IMR-90 (cell line): ENCODE measurements at regions not wholly inside any gene's neighbourhood (a gene's known extent, or its start where the extent isn't known, plus 50 kb on each side); places are given as distances from the start of the nearest gene placed in this dataset.

Experiments
- ATAC-seq: fragments of 200-7000 bp; cut with Tn5 transposase; 2 replicates; pipeline ENCODE4 v1.9.1; 2020; ENCODE audit warnings: low read depth, mild to moderate bottlenecking, moderate library complexity
- BruUV-seq: library from RNA; stranded (reverse); fragments of 400-500 nt; replicated peaks from 2 replicates; lab custom pipeline; 2021; lab: Mats Ljungman, UMichigan
- CTCF ChIA-PET: fragments of 300-600 bp; formaldehyde crosslinking; extraction: SDS; loops from one replicate; lab custom pipeline; 2021; ENCODE audit warnings: antibody characterized with exemption; lab: Yijun Ruan, JAX
- POLR2A ChIA-PET: fragments of 300-600 bp; sonication (Branson Sonifier 250); formaldehyde crosslinking; loops from one replicate; lab custom pipeline; 2022; ENCODE audit warnings: antibody characterized with exemption; ENCODE audit not compliant: unreplicated experiment; lab: Charles Lee
- DNase-seq: peaks from one replicate; pipeline ENCODE4 v3.0.0; 2013
- H2AFZ ChIP-seq: replicated peaks from 2 replicates; pipeline ENCODE3; 2013; ENCODE audit warnings: low read length, mild to moderate bottlenecking; ENCODE audit not compliant: poor library complexity
- H2AK5ac ChIP-seq: 2 replicates; pipeline ENCODE4 v1.6.1; 2013; ENCODE audit warnings: low read depth, low read length, inconsistent platforms
- H2AK9ac ChIP-seq: replicated peaks from 2 replicates; pipeline ENCODE3; 2013; ENCODE audit warnings: mild to moderate bottlenecking, low read depth, low read length, moderate library complexity; ENCODE audit not compliant: poor library complexity
- H2BK120ac ChIP-seq: 2 replicates; pipeline ENCODE4 v1.6.1; 2013; ENCODE audit warnings: low read depth, low read length, inconsistent platforms
- H2BK15ac ChIP-seq: 3 replicates; pipeline ENCODE4 v1.6.1; 2013; ENCODE audit warnings: low read depth, low read length, inconsistent platforms
- H2BK20ac ChIP-seq: 2 replicates; pipeline ENCODE4 v1.6.1; 2013; ENCODE audit warnings: low read depth, mild to moderate bottlenecking, inconsistent platforms, low read length, moderate library complexity
- H2BK5ac ChIP-seq: 2 replicates; pipeline ENCODE4 v1.6.1; 2013; ENCODE audit warnings: mild to moderate bottlenecking, low read depth, low read length, inconsistent platforms; ENCODE audit not compliant: poor library complexity, severe bottlenecking
- H3K14ac ChIP-seq: replicated peaks from 2 replicates; pipeline ENCODE4 v1.6.1; 2013; ENCODE audit warnings: low read depth, low read length, inconsistent platforms
- H3K18ac ChIP-seq: 2 replicates; pipeline ENCODE4 v1.6.1; 2013; ENCODE audit warnings: low read depth, low read length, control low read depth
- H3K23ac ChIP-seq: 2 replicates; pipeline ENCODE4 v1.6.1; 2013; ENCODE audit warnings: low read depth, low read length, inconsistent platforms
- H3K27ac ChIP-seq: 2 replicates; pipeline ENCODE4 v1.5.1; 2013; ENCODE audit warnings: mild to moderate bottlenecking, control low read depth, low read length; ENCODE audit not compliant: insufficient read depth
- H3K27me3 ChIP-seq: 2 replicates; pipeline ENCODE4 v1.6.1; 2013; ENCODE audit warnings: low read length; ENCODE audit not compliant: control insufficient read depth, insufficient read depth
- H3K36me3 ChIP-seq: 2 replicates; pipeline ENCODE4 v1.6.1; 2013; ENCODE audit warnings: low read length, mixed read lengths; ENCODE audit not compliant: control insufficient read depth, insufficient read depth
- H3K4ac ChIP-seq: 2 replicates; pipeline ENCODE4 v1.6.1; 2013; ENCODE audit warnings: low read depth, low read length, inconsistent platforms
- H3K4me1 ChIP-seq: 2 replicates; pipeline ENCODE4 v1.6.1; 2013; ENCODE audit warnings: low read length, mixed read lengths; ENCODE audit not compliant: control insufficient read depth, insufficient read depth
- H3K4me2 ChIP-seq: 2 replicates; pipeline ENCODE4 v1.6.1; 2013; ENCODE audit warnings: low read depth, mild to moderate bottlenecking, control low read depth, low read length, moderate library complexity
- H3K4me3 ChIP-seq: 2 replicates; pipeline ENCODE4 v1.5.1; 2013; ENCODE audit warnings: low read depth, mild to moderate bottlenecking, control low read depth, low read length, moderate library complexity; ENCODE audit not compliant: insufficient read depth
- H3K56ac ChIP-seq: 2 replicates; pipeline ENCODE4 v1.6.1; 2013; ENCODE audit warnings: low read length, inconsistent platforms; ENCODE audit not compliant: insufficient read depth; ENCODE audit errors: extremely low read depth
- H3K79me1 ChIP-seq, 2 experiments: 2 replicates each; pipeline ENCODE4 v1.6.1; 2013; ENCODE audit warnings: low read length in 2 of 2, inconsistent platforms in 1 of 2, low read depth in 1 of 2
- H3K9ac ChIP-seq: 2 replicates; pipeline ENCODE4 v1.6.1; 2013; ENCODE audit warnings: low read depth, low read length, control low read depth
- H3K9me1 ChIP-seq: 2 replicates; pipeline ENCODE4 v1.6.1; 2013; ENCODE audit warnings: low read length, inconsistent platforms; ENCODE audit not compliant: insufficient read depth
- H3K9me3 ChIP-seq: 2 replicates; pipeline ENCODE4 v1.6.1; 2013; ENCODE audit warnings: low read length; ENCODE audit not compliant: control insufficient read depth, insufficient read depth
- H4K20me1 ChIP-seq: 2 replicates; pipeline ENCODE4 v1.6.1; 2013; ENCODE audit warnings: low read length, inconsistent platforms; ENCODE audit not compliant: insufficient read depth
- H4K5ac ChIP-seq: 2 replicates; pipeline ENCODE4 v1.6.1; 2013; ENCODE audit warnings: mild to moderate bottlenecking, low read depth, low read length, control low read depth
- H4K8ac ChIP-seq, 2 experiments: 2 replicates each; pipeline ENCODE4 v1.6.1; 2013; ENCODE audit warnings: low read depth in 2 of 2, low read length in 2 of 2, control low read depth in 1 of 2, inconsistent platforms in 1 of 2
- H4K91ac ChIP-seq: 2 replicates; pipeline ENCODE4 v1.6.1; 2013; ENCODE audit warnings: low read depth, low read length, inconsistent platforms; ENCODE audit not compliant: insufficient read depth
- BHLHE40 ChIP-seq: fragments of 150-350 bp; IDR thresholded peaks from 2 replicates; pipeline ENCODE4 v1.6.1; 2016; ENCODE audit warnings: mild to moderate bottlenecking, low read depth, low read length
- CEBPB ChIP-seq: IDR thresholded peaks from 2 replicates; pipeline ENCODE4 v1.6.1; 2012; ENCODE audit warnings: low read depth, low read length, improper control_type of control experiment
- CHD1 ChIP-seq: IDR thresholded peaks from 2 replicates; pipeline ENCODE4 v1.6.1; 2012; ENCODE audit warnings: low read depth, low read length, improper control_type of control experiment
- CTCF ChIP-seq: conservative IDR thresholded peaks from 2 replicates; pipeline ENCODE4 v1.5.1; 2012; ENCODE audit warnings: mild to moderate bottlenecking, low read depth, low read length, improper control_type of control experiment
- ELK1 ChIP-seq: fragments of 150-350 bp; IDR thresholded peaks from 2 replicates; pipeline ENCODE4 v1.6.1; 2016; ENCODE audit warnings: low read depth, mild to moderate bottlenecking, low read length, moderate library complexity, borderline replicate concordance
- FOS ChIP-seq: fragments of 150-350 bp; IDR thresholded peaks from 2 replicates; pipeline ENCODE4 v1.6.1; 2016; ENCODE audit warnings: low read depth, low read length
- MAFK ChIP-seq: IDR thresholded peaks from 2 replicates; pipeline ENCODE4 v1.6.1; 2012; ENCODE audit warnings: low read depth, low read length, improper control_type of control experiment
- MAZ ChIP-seq: IDR thresholded peaks from 2 replicates; pipeline ENCODE4 v1.6.1; 2012; ENCODE audit warnings: low read depth, mild to moderate bottlenecking, low read length, improper control_type of control experiment, moderate library complexity, borderline replicate concordance
- MXI1 ChIP-seq: IDR thresholded peaks from 2 replicates; pipeline ENCODE4 v1.6.1; 2012; ENCODE audit warnings: low read depth, mild to moderate bottlenecking, low read length, moderate library complexity, borderline replicate concordance
- NFE2L2 ChIP-seq: fragments of 150-350 bp; IDR thresholded peaks from 2 replicates; pipeline ENCODE4 v1.6.1; 2016; ENCODE audit warnings: low read depth, mild to moderate bottlenecking, low read length
- POLR2A ChIP-seq: IDR thresholded peaks from 2 replicates; pipeline ENCODE4 v1.6.1; 2012; ENCODE audit warnings: mild to moderate bottlenecking, low read depth, low read length
- RAD21 ChIP-seq: IDR thresholded peaks from 2 replicates; pipeline ENCODE4 v1.6.1; 2012; ENCODE audit warnings: low read length, improper control_type of control experiment
- RCOR1 ChIP-seq: IDR thresholded peaks from 2 replicates; pipeline ENCODE4 v1.6.1; 2012; ENCODE audit warnings: mild to moderate bottlenecking, low read length, improper control_type of control experiment; ENCODE audit not compliant: insufficient replicate concordance
- RFX5 ChIP-seq: IDR thresholded peaks from 2 replicates; pipeline ENCODE4 v1.8.0; 2012; ENCODE audit warnings: low read depth, mild to moderate bottlenecking, low read length, moderate library complexity
- SMC3 ChIP-seq: fragments of 150-350 bp; IDR thresholded peaks from 2 replicates; pipeline ENCODE4 v1.6.1; 2016; ENCODE audit warnings: low read depth, mild to moderate bottlenecking, antibody characterized with exemption, low read length, moderate library complexity
- USF2 ChIP-seq: fragments of 150-350 bp; IDR thresholded peaks from 2 replicates; pipeline ENCODE4 v1.6.1; 2017; ENCODE audit warnings: mild to moderate bottlenecking, antibody characterized with exemption, low read length, low read depth
- WGBS, 2 experiments: methylation state at CpG; one replicate each; pipeline versions ENCODE4 v1.1.5 to v1.1.7; 2013; ENCODE audit warnings: missing lambda C conversion rate in 2 of 2; ENCODE audit not compliant: insufficient read length in 1 of 2; ENCODE audit errors: extremely low coverage in 2 of 2; 5-methylcytosine and 5-hydroxymethylcytosine counted together
- dilution Hi-C: fragments of 300-500 bp; cut with HindIII; formaldehyde crosslinking; loops from one replicate; pipeline ENCODE4 v1.14.3; 2018; ENCODE audit warnings: low sequenced_read_pairs; ENCODE audit not compliant: unreplicated experiment
- in situ Hi-C: fragments of 300-500 bp; cut with MboI; formaldehyde crosslinking; loops from 3 replicates; pipeline ENCODE4 v1.14.3; 2019; ENCODE audit warnings: low sequenced_read_pairs, inconsistent platforms, mixed read lengths
- intact Hi-C: fragments of 100-400 bp; cut with micrococcal nuclease; formaldehyde crosslinking; loops from 2 replicates; pipeline ENCODE4 v1.10.0; 2022

GRCh38 chr2:145777914-145778313 lies 1258.0 kb upstream of the ZEB2 start:
- WGBS, 2 experiments = no CpG with 5 or more reads among the region's 3 CpGs
- Histone ChIP-seq H3K4ac (no peak overlapping the region), H2BK5ac (no peak overlapping the region), H3K36me3 (no peaks in the 10 kb centered on the region), H3K4me1 (no peaks in the 10 kb centered on the region), H2BK120ac (no peak overlapping the region), H3K14ac (no peak overlapping the region), H2BK20ac (no peak overlapping the region), H3K56ac (no peak overlapping the region; the same call in 1 of the 2 replicates), H3K18ac (no peak overlapping the region), H3K27ac (no peak overlapping the region), H4K91ac (no peak overlapping the region), H2BK15ac (no peak overlapping the region), H2AK9ac (no peak overlapping the region), H3K4me3 (no peak overlapping the region), H3K23ac (no peak overlapping the region), H4K5ac (no peak overlapping the region), H2AK5ac (no peak overlapping the region), H2AFZ (no peak overlapping the region), H3K9me3 (no peaks in the 10 kb centered on the region), H4K8ac (no peak overlapping the region), H4K20me1 (no peaks in the 10 kb centered on the region), H3K79me1 (no peaks in the 10 kb centered on the region), H3K27me3 (no peaks in the 10 kb centered on the region), H3K9me1 (no peaks in the 10 kb centered on the region), H3K9ac (no peak overlapping the region), H3K4me2 (no peak overlapping the region)
- no peak for DNase-seq
- intact Hi-C loops (no loop called here), in situ Hi-C loops (no loop called here), dilution Hi-C loops (no loop called here)
- ChIA-PET POLR2A (interaction anchor here (0.7 kb wide), 1 partner anchor 771 kb away, joined by 3 read pairs; no protein-coding TSS in a partner anchor), CTCF (interaction anchor here (0.7 kb wide), 1 partner anchor 1091 kb away, joined by 4 read pairs; no protein-coding TSS in a partner anchor)
- no TSS peak for BruUV-seq
- TF ChIP-seq USF2 = no peak
- no peak for TF ChIP-seq CHD1
- TF ChIP-seq RAD21 = no peak
- TF ChIP-seq ELK1 = no peak
- TF ChIP-seq MAFK = no peak
- no peak for TF ChIP-seq FOS
- TF ChIP-seq MXI1 = no peak
- no peak for TF ChIP-seq POLR2A
- TF ChIP-seq CTCF = no peak
- TF ChIP-seq MAZ = no peak
- no peak for TF ChIP-seq RFX5
- TF ChIP-seq NFE2L2 = no peak
- TF ChIP-seq BHLHE40 = no peak
- no peak for TF ChIP-seq SMC3
- no peak for TF ChIP-seq CEBPB
- no peak for TF ChIP-seq RCOR1
- ATAC-seq = no peak
